HEK293 (cell line): ENCODE measurements at regions not wholly inside any gene's neighbourhood (a gene's known extent, or its start where the extent isn't known, plus 50 kb on each side); places are given as distances from the start of the nearest gene placed in this dataset.

ENCODE experiments used
- RBAK ChIP-seq: fragments of 450-650 bp; formaldehyde crosslinking; IDR thresholded peaks from 2 replicates; pipeline ENCODE4 v1.5.1; 2016; ENCODE audit warnings: missing biosample characterization, missing genetic modification characterization
- SALL2 ChIP-seq: fragments of 450-650 bp; formaldehyde crosslinking; IDR thresholded peaks from 2 replicates; pipeline ENCODE4 v1.5.0; 2017; ENCODE audit warnings: missing biosample characterization, mild to moderate bottlenecking, missing genetic modification characterization, borderline replicate concordance
- TCF7L2 ChIP-seq: IDR thresholded peaks from 2 replicates; pipeline ENCODE4 v1.6.1; 2011; ENCODE audit warnings: low read depth, mild to moderate bottlenecking, inconsistent platforms, low read length, moderate library complexity, borderline replicate concordance
- YY1 ChIP-seq: fragments of 450-650 bp; formaldehyde crosslinking; IDR thresholded peaks from 2 replicates; pipeline ENCODE4 v1.5.1; 2018; ENCODE audit warnings: missing biosample characterization, missing genetic modification characterization
- ZBTB8A ChIP-seq: fragments of 450-650 bp; formaldehyde crosslinking; IDR thresholded peaks from 2 replicates; pipeline ENCODE4 v1.5.1; 2016; ENCODE audit warnings: missing biosample characterization, missing genetic modification characterization
- ZNF274 ChIP-seq, 2 experiments: fragments of 200-500 bp in 1 of 2; fragments of 450-650 bp in 1 of 2; sonication (Bioruptor generic) in 1 of 2; formaldehyde crosslinking in 1 of 2; IDR thresholded peaks; 2 replicates each; pipeline versions ENCODE4 v1.5.1 to v1.6.1; 2014 to 2016; ENCODE audit warnings: borderline replicate concordance in 1 of 2, inconsistent platforms in 1 of 2, low read length in 1 of 2, missing biosample characterization in 1 of 2, missing genetic modification characterization in 1 of 2
- ZNF350 ChIP-seq: fragments of 450-650 bp; formaldehyde crosslinking; IDR thresholded peaks from 2 replicates; pipeline ENCODE4 v1.5.0; 2017; ENCODE audit warnings: missing biosample characterization, mild to moderate bottlenecking, missing genetic modification characterization
- ZNF529 ChIP-seq: fragments of 450-650 bp; formaldehyde crosslinking; IDR thresholded peaks from 2 replicates; pipeline ENCODE4 v1.5.1; 2017; ENCODE audit warnings: missing genetic modification characterization, missing biosample characterization; ENCODE audit not compliant: insufficient replicate concordance
- ZNF560 ChIP-seq: fragments of 450-650 bp; formaldehyde crosslinking; IDR thresholded peaks from 2 replicates; pipeline ENCODE4 v1.5.1; 2017; ENCODE audit warnings: missing biosample characterization, missing genetic modification characterization, borderline replicate concordance
- TF ChIP-seq, protein P1 (sequence below): fragments of 450-650 bp; formaldehyde crosslinking; IDR thresholded peaks from 2 replicates; pipeline ENCODE4 v1.5.1; 2016; ENCODE audit warnings: missing biosample characterization, missing genetic modification characterization
- TF ChIP-seq, protein P2 (sequence below): fragments of 450-650 bp; formaldehyde crosslinking; IDR thresholded peaks from 2 replicates; pipeline ENCODE4 v1.5.1; 2016; ENCODE audit warnings: missing biosample characterization, missing genetic modification characterization
- TF ChIP-seq, protein P3 (sequence below): fragments of 450-650 bp; formaldehyde crosslinking; IDR thresholded peaks from 2 replicates; pipeline ENCODE4 v1.5.1; 2016; ENCODE audit warnings: missing biosample characterization, missing genetic modification characterization, borderline replicate concordance
- TF ChIP-seq, protein P4 (sequence below): fragments of 450-650 bp; formaldehyde crosslinking; IDR thresholded peaks from 2 replicates; pipeline ENCODE4 v1.5.1; 2016; ENCODE audit warnings: missing biosample characterization, missing genetic modification characterization
- TF ChIP-seq, protein P5 (sequence below): fragments of 450-650 bp; formaldehyde crosslinking; IDR thresholded peaks from 2 replicates; pipeline ENCODE4 v1.5.1; 2016; ENCODE audit warnings: missing biosample characterization, missing genetic modification characterization

DNA sequence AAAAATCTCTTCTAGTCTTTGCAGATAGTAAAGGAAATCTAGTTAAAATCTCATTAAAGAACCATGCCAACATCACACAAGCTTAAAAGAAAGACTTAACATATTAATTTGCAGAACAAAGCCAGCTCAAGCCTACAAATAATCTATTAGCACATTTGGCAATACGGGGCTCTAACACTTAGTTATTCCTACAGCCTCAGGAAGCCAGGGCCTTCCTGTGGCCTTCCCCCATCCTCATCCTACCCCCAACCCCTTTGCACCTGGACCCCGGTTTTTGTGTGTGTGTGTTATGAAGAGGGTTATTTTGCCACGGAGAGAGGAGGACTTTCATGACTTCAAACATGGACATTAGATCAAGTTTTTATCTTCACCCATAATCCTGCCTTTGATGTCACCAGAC is 64.6 kb downstream of the FOXB2 start:
- TF ChIP-seq YY1 (tag by site-specific recombination) (no peak), ZNF274 (IDR thresholded peaks at IDR 0.05; ENCODE audit: low read length) (no peak), ZNF274 (tag by site-specific recombination; IDR thresholded peaks at IDR 0.05; ENCODE audit: borderline replicate concordance) (no peak), TCF7L2 (no peak), ZBTB8A (tag by site-specific recombination) (no peak), RBAK (tag by site-specific recombination) (no peak), SALL2 (tag by site-specific recombination) (no peak), ZNF350 (no peak), ZNF529 (tag by site-specific recombination) (no peak), ZNF560 (tag by site-specific recombination) (no peak)
- TF ChIP-seq, protein P1, sequence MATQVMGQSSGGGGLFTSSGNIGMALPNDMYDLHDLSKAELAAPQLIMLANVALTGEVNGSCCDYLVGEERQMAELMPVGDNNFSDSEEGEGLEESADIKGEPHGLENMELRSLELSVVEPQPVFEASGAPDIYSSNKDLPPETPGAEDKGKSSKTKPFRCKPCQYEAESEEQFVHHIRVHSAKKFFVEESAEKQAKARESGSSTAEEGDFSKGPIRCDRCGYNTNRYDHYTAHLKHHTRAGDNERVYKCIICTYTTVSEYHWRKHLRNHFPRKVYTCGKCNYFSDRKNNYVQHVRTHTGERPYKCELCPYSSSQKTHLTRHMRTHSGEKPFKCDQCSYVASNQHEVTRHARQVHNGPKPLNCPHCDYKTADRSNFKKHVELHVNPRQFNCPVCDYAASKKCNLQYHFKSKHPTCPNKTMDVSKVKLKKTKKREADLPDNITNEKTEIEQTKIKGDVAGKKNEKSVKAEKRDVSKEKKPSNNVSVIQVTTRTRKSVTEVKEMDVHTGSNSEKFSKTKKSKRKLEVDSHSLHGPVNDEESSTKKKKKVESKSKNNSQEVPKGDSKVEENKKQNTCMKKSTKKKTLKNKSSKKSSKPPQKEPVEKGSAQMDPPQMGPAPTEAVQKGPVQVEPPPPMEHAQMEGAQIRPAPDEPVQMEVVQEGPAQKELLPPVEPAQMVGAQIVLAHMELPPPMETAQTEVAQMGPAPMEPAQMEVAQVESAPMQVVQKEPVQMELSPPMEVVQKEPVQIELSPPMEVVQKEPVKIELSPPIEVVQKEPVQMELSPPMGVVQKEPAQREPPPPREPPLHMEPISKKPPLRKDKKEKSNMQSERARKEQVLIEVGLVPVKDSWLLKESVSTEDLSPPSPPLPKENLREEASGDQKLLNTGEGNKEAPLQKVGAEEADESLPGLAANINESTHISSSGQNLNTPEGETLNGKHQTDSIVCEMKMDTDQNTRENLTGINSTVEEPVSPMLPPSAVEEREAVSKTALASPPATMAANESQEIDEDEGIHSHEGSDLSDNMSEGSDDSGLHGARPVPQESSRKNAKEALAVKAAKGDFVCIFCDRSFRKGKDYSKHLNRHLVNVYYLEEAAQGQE: no peak
- TF ChIP-seq, protein P2, sequence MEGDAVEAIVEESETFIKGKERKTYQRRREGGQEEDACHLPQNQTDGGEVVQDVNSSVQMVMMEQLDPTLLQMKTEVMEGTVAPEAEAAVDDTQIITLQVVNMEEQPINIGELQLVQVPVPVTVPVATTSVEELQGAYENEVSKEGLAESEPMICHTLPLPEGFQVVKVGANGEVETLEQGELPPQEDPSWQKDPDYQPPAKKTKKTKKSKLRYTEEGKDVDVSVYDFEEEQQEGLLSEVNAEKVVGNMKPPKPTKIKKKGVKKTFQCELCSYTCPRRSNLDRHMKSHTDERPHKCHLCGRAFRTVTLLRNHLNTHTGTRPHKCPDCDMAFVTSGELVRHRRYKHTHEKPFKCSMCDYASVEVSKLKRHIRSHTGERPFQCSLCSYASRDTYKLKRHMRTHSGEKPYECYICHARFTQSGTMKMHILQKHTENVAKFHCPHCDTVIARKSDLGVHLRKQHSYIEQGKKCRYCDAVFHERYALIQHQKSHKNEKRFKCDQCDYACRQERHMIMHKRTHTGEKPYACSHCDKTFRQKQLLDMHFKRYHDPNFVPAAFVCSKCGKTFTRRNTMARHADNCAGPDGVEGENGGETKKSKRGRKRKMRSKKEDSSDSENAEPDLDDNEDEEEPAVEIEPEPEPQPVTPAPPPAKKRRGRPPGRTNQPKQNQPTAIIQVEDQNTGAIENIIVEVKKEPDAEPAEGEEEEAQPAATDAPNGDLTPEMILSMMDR (tag by site-specific recombination): no peak
- TF ChIP-seq, protein P3, sequence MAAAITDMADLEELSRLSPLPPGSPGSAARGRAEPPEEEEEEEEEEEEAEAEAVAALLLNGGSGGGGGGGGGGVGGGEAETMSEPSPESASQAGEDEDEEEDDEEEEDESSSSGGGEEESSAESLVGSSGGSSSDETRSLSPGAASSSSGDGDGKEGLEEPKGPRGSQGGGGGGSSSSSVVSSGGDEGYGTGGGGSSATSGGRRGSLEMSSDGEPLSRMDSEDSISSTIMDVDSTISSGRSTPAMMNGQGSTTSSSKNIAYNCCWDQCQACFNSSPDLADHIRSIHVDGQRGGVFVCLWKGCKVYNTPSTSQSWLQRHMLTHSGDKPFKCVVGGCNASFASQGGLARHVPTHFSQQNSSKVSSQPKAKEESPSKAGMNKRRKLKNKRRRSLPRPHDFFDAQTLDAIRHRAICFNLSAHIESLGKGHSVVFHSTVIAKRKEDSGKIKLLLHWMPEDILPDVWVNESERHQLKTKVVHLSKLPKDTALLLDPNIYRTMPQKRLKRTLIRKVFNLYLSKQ (tag by site-specific recombination): no peak
- TF ChIP-seq, protein P4, sequence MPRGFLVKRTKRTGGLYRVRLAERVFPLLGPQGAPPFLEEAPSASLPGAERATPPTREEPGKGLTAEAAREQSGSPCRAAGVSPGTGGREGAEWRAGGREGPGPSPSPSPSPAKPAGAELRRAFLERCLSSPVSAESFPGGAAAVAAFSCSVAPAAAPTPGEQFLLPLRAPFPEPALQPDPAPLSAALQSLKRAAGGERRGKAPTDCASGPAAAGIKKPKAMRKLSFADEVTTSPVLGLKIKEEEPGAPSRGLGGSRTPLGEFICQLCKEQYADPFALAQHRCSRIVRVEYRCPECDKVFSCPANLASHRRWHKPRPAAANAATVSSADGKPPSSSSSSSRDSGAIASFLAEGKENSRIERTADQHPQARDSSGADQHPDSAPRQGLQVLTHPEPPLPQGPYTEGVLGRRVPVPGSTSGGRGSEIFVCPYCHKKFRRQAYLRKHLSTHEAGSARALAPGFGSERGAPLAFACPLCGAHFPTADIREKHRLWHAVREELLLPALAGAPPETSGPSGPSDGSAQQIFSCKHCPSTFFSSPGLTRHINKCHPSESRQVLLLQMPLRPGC (tag by site-specific recombination): no peak
- TF ChIP-seq, protein P5, sequence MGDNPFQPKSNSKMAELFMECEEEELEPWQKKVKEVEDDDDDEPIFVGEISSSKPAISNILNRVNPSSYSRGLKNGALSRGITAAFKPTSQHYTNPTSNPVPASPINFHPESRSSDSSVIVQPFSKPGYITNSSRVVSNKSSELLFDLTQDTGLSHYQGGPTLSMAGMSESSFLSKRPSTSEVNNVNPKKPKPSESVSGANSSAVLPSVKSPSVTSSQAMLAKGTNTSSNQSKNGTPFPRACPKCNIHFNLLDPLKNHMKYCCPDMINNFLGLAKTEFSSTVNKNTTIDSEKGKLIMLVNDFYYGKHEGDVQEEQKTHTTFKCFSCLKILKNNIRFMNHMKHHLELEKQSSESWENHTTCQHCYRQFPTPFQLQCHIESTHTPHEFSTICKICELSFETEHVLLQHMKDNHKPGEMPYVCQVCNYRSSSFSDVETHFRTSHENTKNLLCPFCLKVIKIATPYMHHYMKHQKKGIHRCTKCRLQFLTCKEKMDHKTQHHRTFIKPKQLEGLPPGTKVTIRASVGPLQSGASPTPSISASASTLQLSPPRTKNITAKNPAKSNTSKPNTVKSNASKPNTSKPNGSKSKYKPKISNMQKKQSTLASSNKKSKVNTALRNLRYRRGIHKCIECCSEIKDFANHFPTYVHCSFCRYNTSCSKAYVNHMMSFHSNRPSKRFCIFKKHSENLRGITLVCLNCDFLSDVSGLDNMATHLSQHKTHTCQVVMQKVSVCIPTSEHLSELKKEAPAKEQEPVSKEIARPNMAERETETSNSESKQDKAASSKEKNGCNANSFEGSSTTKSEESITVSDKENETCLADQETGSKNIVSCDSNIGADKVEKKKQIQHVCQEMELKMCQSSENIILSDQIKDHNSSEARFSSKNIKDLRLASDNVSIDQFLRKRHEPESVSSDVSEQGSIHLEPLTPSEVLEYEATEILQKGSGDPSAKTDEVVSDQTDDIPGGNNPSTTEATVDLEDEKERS (tag by site-specific recombination): no peak
